Activated CD8-positive, alpha-beta memory T cell treated with anti-CD3 and anti-CD28 coated beads, Interleukin-2, amount 10 ng/mL, durations not matched to agents 7 days and 5 days (primary cell): ENCODE measurements at regions not wholly inside any gene's neighbourhood (a gene's known extent, or its start where the extent isn't known, plus 50 kb on each side); places are given as distances from the start of the nearest gene placed in this dataset.

Experiments used
- ATAC-seq: fragments of 150-1000 bp; cut with Tn5 transposase; one replicate; pipeline ENCODE4 v1.10.0; 2021; ENCODE audit warnings: moderate library complexity
- CTCF ChIA-PET: fragments of 350-600 bp; sonication (Branson Sonifier 250); formaldehyde crosslinking; loops from one replicate; lab custom pipeline; 2021; ENCODE audit warnings: antibody characterized with exemption; lab: Charles Lee
- DNase-seq: peaks from one replicate; pipeline ENCODE4 v3.0.0-alpha.2; 2020
- H3K27ac Mint-ChIP-seq: one replicate; pipeline ENCODE4 v1.8.0; 2021; ENCODE audit warnings: mild to moderate bottlenecking, mixed read lengths
- H3K27me3 Mint-ChIP-seq: one replicate; pipeline ENCODE4 v1.8.0; 2021; ENCODE audit warnings: mixed read lengths
- H3K36me3 Mint-ChIP-seq: one replicate; pipeline ENCODE4 v1.8.0; 2021; ENCODE audit warnings: mild to moderate bottlenecking, mixed read lengths
- H3K4me1 Mint-ChIP-seq: one replicate; pipeline ENCODE4 v1.8.0; 2021; ENCODE audit warnings: mixed read lengths
- H3K4me3 Mint-ChIP-seq: one replicate; pipeline ENCODE4 v1.8.0; 2021; ENCODE audit warnings: mild to moderate bottlenecking, moderate library complexity, mixed read lengths
- H3K9me3 Mint-ChIP-seq: one replicate; pipeline ENCODE4 v1.8.0; 2022; ENCODE audit warnings: low read depth, mixed read lengths

DNA sequence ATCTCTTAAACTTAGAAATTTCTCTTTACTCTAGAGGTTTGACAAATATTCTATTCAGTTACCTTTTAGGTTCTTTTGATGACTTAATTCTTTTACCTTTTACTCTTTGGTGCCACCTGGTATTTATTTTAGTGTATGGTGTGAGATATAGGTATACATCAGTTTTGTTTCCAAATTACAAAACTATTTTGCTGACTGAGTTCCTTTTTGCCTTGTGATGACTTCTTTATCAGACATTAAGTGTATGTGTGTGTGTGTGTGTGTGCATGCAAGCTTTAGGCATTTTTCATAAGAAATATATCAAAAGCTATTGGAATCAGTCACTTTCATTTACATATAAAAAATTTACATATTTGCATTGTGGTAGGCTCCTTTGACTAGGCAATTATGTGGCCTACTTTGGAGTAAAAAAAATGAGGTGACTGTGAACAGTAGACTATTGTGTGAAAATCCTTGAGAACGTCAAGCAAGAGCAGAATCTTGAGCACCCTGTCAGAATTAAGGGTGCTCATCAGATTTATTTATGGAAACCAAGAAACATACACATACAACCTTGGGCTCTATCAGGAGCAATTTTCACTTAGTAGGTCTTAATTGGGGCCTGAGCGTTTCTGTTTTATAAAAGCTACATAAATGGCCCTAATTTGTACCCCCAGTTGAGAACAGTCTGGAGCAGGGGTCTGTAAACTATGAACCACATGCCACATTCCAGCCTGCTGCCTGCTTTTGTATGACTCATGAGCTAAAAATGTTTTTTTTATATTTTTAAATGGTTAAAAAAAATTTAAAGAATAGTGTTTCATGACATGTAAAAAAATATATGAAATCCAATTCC is 415.9 kb downstream of the SLC4A3 start:
- no peak for ATAC-seq
- H3K27me3 Mint-ChIP-seq: no peaks in the 10 kb centered on the region
- CTCF ChIA-PET: no interaction called here
- no peaks in the 10 kb centered on the region for H3K4me1 Mint-ChIP-seq
- no peak overlapping the region for H3K4me3 Mint-ChIP-seq
- no peak for DNase-seq
- no peaks in the 10 kb centered on the region for H3K9me3 Mint-ChIP-seq
- H3K27ac Mint-ChIP-seq: no peak overlapping the region
- H3K36me3 Mint-ChIP-seq: no peaks in the 10 kb centered on the region

DNA sequence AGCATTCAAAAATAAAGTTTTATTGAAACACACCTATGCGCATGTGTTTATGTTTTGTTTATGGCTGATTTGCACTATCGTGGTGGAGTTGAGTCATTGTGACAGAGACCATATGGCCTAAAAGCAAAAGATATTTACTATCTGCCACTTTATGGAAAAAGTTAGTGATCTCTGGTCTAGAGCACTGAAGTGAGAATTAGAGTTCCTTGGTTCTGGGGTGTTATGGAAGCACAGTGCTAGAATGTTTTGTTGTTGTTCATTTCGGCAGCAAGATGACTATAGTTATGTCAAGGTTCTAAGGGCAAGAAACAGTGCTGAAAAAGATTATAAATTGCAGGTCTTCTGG is 416.5 kb downstream of the SLC4A3 start:
- CTCF ChIA-PET: no interaction called here
- no peaks in the 10 kb centered on the region for H3K27me3 Mint-ChIP-seq
- no peak for DNase-seq
- ATAC-seq: no peak
- H3K36me3 Mint-ChIP-seq: no peaks in the 10 kb centered on the region
- no peak overlapping the region for H3K27ac Mint-ChIP-seq
- H3K4me1 Mint-ChIP-seq: no peaks in the 10 kb centered on the region
- H3K9me3 Mint-ChIP-seq: no peaks in the 10 kb centered on the region
- H3K4me3 Mint-ChIP-seq: no peak overlapping the region

DNA sequence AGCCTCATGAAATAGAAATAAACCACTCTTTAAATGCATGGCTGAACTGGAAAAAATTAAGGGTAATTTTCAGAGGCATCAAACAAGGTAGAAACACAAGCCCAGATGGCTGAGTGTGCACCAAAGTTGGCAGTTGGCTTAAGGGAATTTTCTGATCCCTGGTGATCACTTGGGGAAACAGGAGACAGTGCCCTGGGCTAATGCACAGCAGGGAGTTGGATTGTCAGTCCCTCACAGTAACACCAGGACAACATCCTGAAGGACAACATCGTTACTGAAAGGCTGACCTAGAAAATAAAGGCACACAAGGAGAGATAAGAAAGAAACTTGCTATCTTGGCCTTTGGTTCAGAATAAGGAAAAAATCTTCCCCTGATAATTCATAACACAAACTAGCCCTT is 417.0 kb downstream of the SLC4A3 start:
- no peak for ATAC-seq
- no peaks in the 10 kb centered on the region for H3K27me3 Mint-ChIP-seq
- DNase-seq: no peak
- CTCF ChIA-PET: no interaction called here
- H3K36me3 Mint-ChIP-seq: no peaks in the 10 kb centered on the region
- H3K9me3 Mint-ChIP-seq: no peaks in the 10 kb centered on the region
- H3K4me3 Mint-ChIP-seq: no peak overlapping the region
- H3K27ac Mint-ChIP-seq: no peak overlapping the region
- H3K4me1 Mint-ChIP-seq: no peaks in the 10 kb centered on the region

DNA sequence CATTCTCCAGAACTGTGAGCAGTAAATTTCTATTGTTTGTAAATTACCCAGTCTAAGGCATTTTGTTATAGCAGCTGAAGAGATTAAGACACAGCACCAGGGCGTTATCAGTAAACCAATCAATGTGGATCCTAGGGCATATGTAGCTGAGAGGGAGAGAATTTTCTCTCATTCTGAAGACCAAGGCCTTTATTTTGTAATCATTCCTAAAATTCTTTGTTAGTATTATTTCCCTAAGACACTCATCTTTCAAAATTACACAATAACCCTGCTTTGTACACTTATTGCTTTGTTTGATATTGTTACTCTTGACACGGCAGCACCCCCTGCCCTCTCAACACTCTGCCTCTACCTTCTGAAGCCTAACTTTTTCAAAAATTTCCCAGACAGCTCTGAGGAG is 419.1 kb downstream of the SLC4A3 start:
- Mint-ChIP-seq H3K27me3 (no peaks in the 10 kb centered on the region), H3K27ac (no peak overlapping the region), H3K4me3 (no peak overlapping the region), H3K4me1 (no peaks in the 10 kb centered on the region), H3K9me3 (no peaks in the 10 kb centered on the region), H3K36me3 (no peaks in the 10 kb centered on the region)
- ATAC-seq (no peak), DNase-seq (no peak)
- CTCF ChIA-PET: no interaction called here

DNA sequence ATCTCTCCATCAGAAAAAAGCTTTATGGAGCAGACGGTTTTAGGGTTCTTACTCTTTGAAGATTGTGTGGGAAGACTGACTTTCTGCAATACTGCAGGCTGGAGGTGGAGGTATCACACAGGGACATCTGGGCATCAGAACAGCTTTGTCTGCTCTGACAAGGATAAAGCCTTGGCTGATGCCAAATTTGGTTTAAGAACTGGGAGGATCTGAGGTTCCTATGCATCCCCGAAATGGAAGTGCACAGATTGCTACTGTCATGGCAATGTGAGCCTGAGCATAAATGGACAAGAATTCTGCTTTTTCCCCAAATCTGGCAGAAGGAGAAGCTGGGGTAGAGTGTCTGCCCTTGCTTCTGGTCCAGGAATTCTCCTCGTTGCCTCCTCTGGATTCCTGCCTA is 424.3 kb downstream of the SLC4A3 start:
- Mint-ChIP-seq H3K4me3 (no peak overlapping the region), H3K4me1 (no peaks in the 10 kb centered on the region), H3K36me3 (no peaks in the 10 kb centered on the region), H3K27me3 (no peaks in the 10 kb centered on the region), H3K27ac (no peak overlapping the region), H3K9me3 (no peaks in the 10 kb centered on the region)
- CTCF ChIA-PET: no interaction called here
- ATAC-seq (no peak), DNase-seq (no peak)

DNA sequence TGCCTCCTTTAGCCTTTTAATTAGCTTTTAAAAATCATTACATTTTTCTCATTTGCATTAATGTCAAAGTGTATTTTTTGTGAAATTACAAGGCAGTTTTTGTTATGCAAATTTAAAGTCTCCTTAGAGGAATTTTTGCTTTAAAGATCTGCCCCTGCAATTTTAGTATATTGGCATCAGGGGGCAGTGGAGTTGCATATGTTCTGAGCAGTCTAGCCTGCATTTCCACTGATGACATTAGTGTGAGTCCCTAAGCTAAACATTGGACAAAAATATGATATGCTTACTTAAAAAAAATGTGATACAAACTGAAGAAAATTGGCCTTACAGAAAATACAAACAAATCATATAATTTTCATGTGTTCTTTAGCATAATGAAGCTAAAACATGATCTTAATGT is 426.5 kb downstream of the SLC4A3 start:
- Mint-ChIP-seq H3K4me3 (no peak overlapping the region), H3K27me3 (no peaks in the 10 kb centered on the region), H3K4me1 (no peaks in the 10 kb centered on the region), H3K27ac (no peak overlapping the region), H3K9me3 (no peaks in the 10 kb centered on the region), H3K36me3 (no peaks in the 10 kb centered on the region)
- ATAC-seq (no peak), DNase-seq (no peak)
- CTCF ChIA-PET: no interaction called here

DNA sequence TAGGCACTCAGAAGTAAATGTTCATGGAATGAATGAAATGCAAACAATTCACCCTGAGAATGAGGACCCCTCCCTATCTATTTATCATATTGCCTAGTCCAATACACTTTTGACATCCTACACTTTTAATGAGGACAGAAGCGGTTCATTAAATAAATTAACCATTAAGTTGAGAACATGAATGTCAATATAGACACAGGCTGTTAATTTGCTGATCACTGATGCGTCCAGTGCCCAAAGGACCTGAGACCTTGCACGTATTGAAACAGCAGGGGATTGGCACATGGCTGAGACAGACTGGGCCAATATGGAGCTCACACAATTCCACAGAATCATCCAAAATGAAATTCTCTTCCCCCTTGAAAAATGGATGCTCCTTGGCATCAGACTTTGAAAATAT is 430.0 kb downstream of the SLC4A3 start:
- CTCF ChIA-PET: no interaction called here
- no peak for DNase-seq
- Mint-ChIP-seq H3K4me1 (no peaks in the 10 kb centered on the region), H3K27me3 (no peaks in the 10 kb centered on the region), H3K27ac (no peak overlapping the region), H3K9me3 (no peaks in the 10 kb centered on the region), H3K4me3 (no peak overlapping the region), H3K36me3 (no peaks in the 10 kb centered on the region)
- no peak for ATAC-seq

DNA sequence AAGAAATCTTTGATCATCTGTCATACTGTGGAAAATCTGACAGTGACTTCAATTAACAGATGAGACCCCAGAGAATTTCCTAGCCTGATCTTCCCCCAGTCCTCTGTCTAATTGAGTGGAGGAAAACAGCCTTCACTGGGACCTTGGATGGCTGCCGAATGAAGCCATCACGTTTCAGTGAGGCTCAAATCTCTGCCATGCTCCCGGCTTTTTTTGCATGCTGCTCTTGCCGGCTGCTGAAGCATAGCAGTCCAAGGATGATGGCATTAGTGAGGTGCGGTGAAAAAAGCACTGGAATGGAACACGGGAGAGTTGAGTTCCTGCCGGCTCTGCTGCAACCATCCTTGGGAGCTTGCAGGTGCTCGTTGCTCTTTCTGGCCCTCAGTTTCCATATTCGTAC is 430.5 kb downstream of the SLC4A3 start:
- CTCF ChIA-PET: no interaction called here
- Mint-ChIP-seq H3K4me1 (no peaks in the 10 kb centered on the region), H3K9me3 (no peaks in the 10 kb centered on the region), H3K4me3 (no peak overlapping the region), H3K27ac (no peak overlapping the region), H3K27me3 (no peaks in the 10 kb centered on the region), H3K36me3 (no peaks in the 10 kb centered on the region)
- DNase-seq (no peak), ATAC-seq (no peak)

DNA sequence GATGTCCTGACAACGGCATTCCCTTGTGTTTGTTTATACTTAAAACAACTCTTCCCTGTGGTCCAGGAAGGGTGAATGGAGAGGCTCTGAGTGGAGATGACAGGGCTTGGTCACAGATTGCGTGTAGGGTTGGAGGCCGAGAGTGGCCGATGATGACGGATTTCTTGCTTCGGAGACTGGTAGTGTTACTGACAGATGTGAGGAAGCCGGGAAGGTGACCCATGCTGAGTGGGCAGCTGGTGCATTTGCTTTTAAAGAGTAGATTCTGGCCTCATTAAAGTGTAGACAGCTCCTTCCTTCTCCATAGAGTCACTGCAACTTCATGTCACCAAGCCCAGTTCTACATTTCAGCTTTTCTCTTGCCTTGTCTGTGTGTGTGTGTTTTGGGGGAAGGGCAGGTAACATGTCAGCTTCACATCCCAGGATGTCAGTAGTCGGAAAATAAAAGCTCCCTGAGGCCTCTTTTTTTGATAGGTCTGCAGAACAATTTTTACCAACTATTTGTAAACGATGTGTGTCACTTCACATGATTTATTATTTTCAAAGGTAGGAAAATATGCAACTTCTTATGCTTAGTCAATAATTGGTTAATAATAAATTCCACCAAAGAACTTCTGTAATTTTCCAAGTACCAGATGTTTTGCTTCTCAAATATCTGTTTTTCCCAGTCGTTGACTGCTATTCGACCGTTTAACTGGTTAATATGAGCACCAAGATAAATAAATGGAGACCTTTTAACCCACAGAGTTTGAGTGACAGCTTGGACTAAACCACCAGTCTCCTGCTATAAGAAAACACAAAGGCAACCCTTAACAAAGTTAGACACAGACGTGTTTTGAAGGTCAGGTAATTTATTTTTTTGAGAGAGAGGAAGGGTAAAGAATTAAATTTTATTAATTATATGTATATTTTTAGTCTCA is 436.9 kb downstream of the SLC4A3 start:
- H3K9me3 Mint-ChIP-seq: no peaks in the 10 kb centered on the region
- CTCF ChIA-PET: no interaction called here
- H3K36me3 Mint-ChIP-seq: no peaks in the 10 kb centered on the region
- H3K27ac Mint-ChIP-seq: no peak overlapping the region
- H3K27me3 Mint-ChIP-seq: no peaks in the 10 kb centered on the region
- no peak overlapping the region for H3K4me3 Mint-ChIP-seq
- no peaks in the 10 kb centered on the region for H3K4me1 Mint-ChIP-seq
- no peak for DNase-seq
- no peak for ATAC-seq

DNA sequence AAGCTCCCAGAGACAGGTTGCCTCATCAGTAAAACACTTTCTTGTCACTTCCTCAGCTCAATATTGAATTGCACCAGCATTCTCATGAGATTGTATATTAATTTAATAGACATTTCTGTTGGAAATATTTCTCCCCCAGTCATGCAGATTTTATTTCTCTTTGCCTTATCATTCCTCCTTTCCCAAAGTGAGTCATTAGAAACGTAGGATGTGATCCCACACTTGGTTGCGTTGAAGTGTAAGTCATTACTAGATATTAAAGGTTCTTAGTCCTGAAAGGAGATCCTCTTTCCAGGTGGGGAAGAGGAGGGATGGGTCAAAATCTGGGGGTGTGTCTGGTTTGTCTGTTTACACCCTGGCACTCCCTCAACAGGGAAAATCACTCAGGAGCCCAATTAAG is 438.2 kb downstream of the SLC4A3 start:
- DNase-seq: no peak
- H3K27ac Mint-ChIP-seq: no peak overlapping the region
- no peaks in the 10 kb centered on the region for H3K4me1 Mint-ChIP-seq
- no peak for ATAC-seq
- no peaks in the 10 kb centered on the region for H3K27me3 Mint-ChIP-seq
- H3K9me3 Mint-ChIP-seq: no peaks in the 10 kb centered on the region
- no peaks in the 10 kb centered on the region for H3K36me3 Mint-ChIP-seq
- H3K4me3 Mint-ChIP-seq: no peak overlapping the region
- CTCF ChIA-PET: no interaction called here

DNA sequence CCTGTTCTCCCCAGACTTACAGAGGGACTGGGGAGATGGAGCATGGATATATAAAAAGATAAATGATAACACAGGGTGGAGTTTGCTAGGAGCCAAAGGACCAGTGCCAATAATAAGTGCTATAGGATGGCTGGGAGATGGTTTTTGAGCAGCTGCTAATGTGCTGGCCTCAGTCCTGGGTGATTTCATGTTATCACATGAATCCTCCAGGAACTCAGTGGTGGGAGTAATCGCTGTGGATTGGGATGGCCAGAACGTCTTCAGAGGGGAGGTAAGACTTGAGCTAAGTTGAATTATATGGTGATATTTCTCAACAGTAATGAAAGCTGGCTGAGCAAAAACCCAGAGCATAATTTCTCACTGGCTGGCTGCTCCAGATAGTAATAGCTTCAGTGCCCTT is 441.4 kb downstream of the SLC4A3 start:
- CTCF ChIA-PET: no interaction called here
- DNase-seq: no peak

DNA sequence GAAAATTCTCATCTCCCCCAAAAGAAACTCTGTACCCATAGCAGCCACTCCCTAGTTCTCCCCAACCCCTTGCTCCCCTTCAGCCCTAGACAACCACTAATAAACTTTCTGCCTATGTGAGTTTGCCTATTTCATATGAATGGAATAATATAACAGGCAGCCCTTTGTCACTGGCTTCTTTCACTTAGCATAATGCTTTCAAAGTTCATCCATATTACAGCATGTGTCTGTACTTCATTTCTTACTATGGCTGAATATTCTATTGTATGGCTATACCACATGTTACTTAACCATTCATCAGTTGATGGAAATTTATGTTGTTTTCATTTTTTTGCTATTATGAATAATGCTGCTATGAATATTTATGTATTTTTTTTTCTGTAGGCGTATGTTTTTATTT is 442.9 kb downstream of the SLC4A3 start:
- ATAC-seq: no peak
- Mint-ChIP-seq H3K27me3 (no peaks in the 10 kb centered on the region), H3K27ac (no peak overlapping the region), H3K9me3 (no peaks in the 10 kb centered on the region), H3K36me3 (no peaks in the 10 kb centered on the region), H3K4me3 (no peak overlapping the region), H3K4me1 (no peaks in the 10 kb centered on the region)
- CTCF ChIA-PET: no interaction called here
- no peak for DNase-seq

More for the DNA sequence above, 441.4 kb downstream of the SLC4A3 start:
- H3K4me1 Mint-ChIP-seq: no peaks in the 10 kb centered on the region
- no peak for ATAC-seq
- no peaks in the 10 kb centered on the region for H3K27me3 Mint-ChIP-seq
- no peak overlapping the region for H3K27ac Mint-ChIP-seq
- H3K9me3 Mint-ChIP-seq: no peaks in the 10 kb centered on the region
- H3K36me3 Mint-ChIP-seq: no peaks in the 10 kb centered on the region
- no peak overlapping the region for H3K4me3 Mint-ChIP-seq

DNA sequence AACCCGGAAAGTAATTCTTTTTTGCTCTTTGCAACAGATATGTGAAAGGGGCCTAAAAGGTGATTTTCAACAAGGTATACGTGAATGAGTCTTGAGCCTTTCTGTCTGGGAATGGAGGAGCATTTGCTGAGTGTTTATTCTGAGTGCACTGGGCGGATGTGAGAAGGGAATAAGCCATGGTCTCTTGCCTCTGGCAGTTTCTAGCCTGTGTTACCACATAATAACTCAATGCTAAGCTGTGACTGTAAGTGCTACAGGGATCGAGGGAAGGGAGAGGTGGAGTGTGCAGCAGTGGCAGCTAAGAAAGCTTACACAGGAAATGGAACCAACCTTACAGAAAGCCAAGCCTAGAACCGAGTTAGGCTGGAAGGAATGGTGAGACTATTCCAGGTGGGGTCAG is 444.3 kb downstream of the SLC4A3 start:
- no peak overlapping the region for H3K27ac Mint-ChIP-seq
- ATAC-seq (no peak), DNase-seq (no peak)
- H3K36me3 Mint-ChIP-seq: no peaks in the 10 kb centered on the region
- no peaks in the 10 kb centered on the region for H3K9me3 Mint-ChIP-seq
- no peak overlapping the region for H3K4me3 Mint-ChIP-seq
- no peaks in the 10 kb centered on the region for H3K27me3 Mint-ChIP-seq
- CTCF ChIA-PET: no interaction called here
- H3K4me1 Mint-ChIP-seq: no peaks in the 10 kb centered on the region

DNA sequence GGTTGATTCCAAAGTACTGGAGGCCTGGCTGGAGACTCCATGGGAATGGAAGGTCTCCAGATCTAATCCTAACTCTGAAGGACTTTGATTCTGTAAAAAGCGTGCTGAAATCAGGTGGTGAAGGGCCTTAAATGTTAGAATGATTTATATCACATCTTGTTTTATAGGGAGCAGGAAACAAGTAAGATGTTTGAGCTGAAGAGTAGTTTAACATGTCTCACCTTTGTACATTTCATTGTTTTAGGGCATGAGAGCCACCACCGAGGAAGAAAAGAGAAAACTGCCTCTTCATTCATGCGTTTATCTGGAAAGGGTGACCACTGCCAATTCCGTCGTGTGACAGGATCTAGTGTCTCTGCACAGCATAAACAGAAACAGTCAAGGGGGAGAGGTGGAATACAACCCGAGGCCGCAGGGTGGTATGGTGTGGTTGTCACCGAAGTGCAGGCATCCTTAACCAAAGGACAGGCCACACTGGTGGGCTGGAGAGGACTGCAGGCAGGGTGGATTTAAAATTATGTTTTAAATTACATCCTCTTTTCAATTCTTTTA is 445.3 kb downstream of the SLC4A3 start:
- no peak overlapping the region for H3K27ac Mint-ChIP-seq
- CTCF ChIA-PET: no interaction called here
- DNase-seq: no peak

More for the DNA sequence above, 445.3 kb downstream of the SLC4A3 start:
- no peaks in the 10 kb centered on the region for H3K27me3 Mint-ChIP-seq
- no peaks in the 10 kb centered on the region for H3K9me3 Mint-ChIP-seq
- no peaks in the 10 kb centered on the region for H3K36me3 Mint-ChIP-seq
- no peaks in the 10 kb centered on the region for H3K4me1 Mint-ChIP-seq
- H3K4me3 Mint-ChIP-seq: no peak overlapping the region
- ATAC-seq: no peak
